RWPE1 (cell line): ENCODE measurements at regions not wholly inside any gene's neighbourhood (a gene's known extent, or its start where the extent isn't known, plus 50 kb on each side); places are given as distances from the start of the nearest gene placed in this dataset.
A peak's percentile ranks its signal among the peaks of the same experiment; 100 is the strongest.

Source experiments
- CTCF ChIA-PET: fragments of 350-600 bp; sonication (Branson Sonifier 250); formaldehyde crosslinking; extraction: SDS; loops from one replicate; lab custom pipeline; 2021; lab: Yijun Ruan, JAX
- POLR2A ChIA-PET: fragments of 400-600 bp; formaldehyde crosslinking; extraction: SDS; loops from one replicate; lab custom pipeline; 2020; ENCODE audit warnings: antibody characterized with exemption; ENCODE audit not compliant: low non-redundant PET; lab: Yijun Ruan, JAX
- DNase-seq: peaks from one replicate; pipeline ENCODE4 v3.0.0; 2012; ENCODE audit warnings: low spot score
- H3K27ac ChIP-seq: fragments of 450-650 bp; 2 replicates; pipeline ENCODE4 v1.5.1; 2017
- TF ChIP-seq, protein P1 (sequence below): fragments of 450-650 bp; conservative IDR thresholded peaks from 2 replicates; pipeline ENCODE4 v1.5.1; 2017; ENCODE audit warnings: low read depth, mild to moderate bottlenecking

DNA sequence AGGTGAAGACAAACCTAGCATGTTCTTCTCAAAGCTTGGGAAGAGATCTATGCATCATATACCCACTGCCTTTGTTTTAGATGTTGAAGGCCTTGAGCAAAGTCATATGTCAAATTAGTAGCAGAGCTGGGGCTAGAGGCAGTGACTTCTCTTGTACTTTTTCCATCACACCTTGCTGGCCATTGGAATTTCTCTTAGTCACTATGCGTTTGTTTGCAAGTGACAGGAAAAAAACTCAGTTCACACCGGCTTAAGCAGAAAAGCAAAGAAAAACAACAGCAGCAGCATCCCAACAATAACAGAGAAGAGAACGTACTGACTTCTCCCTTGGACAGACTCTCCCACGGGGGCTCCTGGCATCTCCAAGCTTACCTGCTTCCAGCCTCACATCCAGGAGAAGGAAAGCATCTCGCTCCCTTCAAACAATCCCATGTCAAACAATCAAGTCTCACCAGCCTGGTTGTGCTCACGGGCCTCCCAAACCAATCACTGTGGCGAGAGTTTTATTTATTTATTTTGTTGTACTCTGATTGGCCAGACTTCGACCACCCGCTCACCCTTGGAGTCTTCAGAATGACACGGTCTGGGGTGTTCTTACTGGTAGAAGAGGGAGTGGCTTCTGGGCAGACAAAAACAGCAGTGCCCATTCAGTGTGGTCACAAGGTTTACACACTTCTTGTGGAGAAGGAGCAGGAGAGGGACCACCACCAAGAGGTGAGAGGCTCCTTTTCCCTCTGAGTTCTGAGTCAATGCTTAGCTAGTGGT lies 83.8 kb upstream of the STC2 start:
- H3K27ac ChIP-seq, result no peak overlapping the region
- DNase-seq, result no peak
- POLR2A ChIA-PET, result no interaction called here
- CTCF ChIA-PET, result interaction anchor here (0.6 kb wide), 1 partner anchor 162 kb away, joined by 3 read pairs; no protein-coding TSS in a partner anchor
- TF ChIP-seq, protein P1, sequence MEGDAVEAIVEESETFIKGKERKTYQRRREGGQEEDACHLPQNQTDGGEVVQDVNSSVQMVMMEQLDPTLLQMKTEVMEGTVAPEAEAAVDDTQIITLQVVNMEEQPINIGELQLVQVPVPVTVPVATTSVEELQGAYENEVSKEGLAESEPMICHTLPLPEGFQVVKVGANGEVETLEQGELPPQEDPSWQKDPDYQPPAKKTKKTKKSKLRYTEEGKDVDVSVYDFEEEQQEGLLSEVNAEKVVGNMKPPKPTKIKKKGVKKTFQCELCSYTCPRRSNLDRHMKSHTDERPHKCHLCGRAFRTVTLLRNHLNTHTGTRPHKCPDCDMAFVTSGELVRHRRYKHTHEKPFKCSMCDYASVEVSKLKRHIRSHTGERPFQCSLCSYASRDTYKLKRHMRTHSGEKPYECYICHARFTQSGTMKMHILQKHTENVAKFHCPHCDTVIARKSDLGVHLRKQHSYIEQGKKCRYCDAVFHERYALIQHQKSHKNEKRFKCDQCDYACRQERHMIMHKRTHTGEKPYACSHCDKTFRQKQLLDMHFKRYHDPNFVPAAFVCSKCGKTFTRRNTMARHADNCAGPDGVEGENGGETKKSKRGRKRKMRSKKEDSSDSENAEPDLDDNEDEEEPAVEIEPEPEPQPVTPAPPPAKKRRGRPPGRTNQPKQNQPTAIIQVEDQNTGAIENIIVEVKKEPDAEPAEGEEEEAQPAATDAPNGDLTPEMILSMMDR, result no peak

DNA sequence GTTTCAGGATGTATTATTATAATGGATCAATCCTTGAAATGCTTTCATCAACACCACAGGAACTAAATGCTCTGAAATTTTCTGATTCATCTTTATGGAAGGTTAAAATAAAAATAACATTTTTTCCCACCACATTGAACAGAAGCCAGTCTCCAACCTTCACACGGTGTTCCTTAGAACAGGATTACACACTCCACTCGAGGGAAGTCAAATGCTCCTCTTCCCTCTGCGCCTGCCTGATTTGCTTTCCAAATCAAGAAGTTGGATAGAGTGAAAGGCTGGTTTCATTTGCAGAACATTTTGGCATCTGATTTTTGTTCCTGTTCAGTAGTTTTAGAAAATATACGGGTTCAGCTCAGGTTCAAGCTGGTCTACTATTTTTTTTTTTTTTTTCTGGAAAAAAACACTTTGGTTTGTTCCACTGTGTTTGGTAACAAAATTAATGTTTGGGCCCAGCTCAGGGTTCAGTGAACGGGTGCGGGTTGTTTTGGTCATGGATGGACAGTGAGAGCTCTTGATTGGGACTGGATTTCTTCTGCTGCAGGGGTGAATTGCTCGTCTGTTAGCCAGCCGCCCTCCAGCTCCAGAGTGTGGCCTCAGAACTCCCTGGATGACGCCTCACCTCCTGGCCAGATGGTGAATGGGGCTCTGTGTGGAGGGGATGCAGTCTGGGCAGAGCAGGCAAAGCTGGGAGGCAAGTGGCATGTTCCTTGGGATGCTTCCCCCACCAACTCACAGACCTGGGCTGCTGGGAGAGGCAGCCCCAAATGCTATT lies 82.4 kb upstream of the STC2 start:
- ChIA-PET POLR2A (interaction anchor here (0.5 kb wide), 2 partner anchors 30 to 115 kb away, joined by 3 read pairs; no protein-coding TSS in a partner anchor), CTCF (interaction anchor here (0.6 kb wide), 1 partner anchor 805 kb away, joined by 4 read pairs; no protein-coding TSS in a partner anchor)
- H3K27ac ChIP-seq, result no peak overlapping the region

DNA sequence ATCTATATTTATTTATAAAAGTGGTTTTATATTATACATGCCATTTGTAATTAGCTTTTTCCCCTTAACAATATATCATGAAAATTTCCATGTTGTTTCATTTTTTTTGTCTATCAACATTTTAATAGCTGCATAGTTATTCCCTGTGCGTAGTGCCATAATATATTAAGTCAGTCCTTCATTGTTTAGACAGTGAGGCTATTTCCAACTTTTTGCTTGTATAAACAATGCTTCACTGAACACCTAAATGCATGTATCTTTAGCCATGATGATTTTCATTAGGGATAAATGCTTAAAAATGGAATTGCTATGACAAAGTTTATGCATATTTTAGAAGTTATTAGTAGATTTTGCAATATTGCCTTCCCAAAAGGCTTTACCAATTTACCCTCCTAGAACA lies 80.7 kb upstream of the STC2 start:
- POLR2A ChIA-PET, result no interaction called here
- CTCF ChIA-PET, result no interaction called here
- TF ChIP-seq, protein P1, result no peak
- H3K27ac ChIP-seq, result peak overlapping the region; percentile 86
- no peak for DNase-seq

More for the DNA sequence above, 82.4 kb upstream of the STC2 start:
- TF ChIP-seq, protein P1, result no peak
- DNase-seq, result no peak

DNA sequence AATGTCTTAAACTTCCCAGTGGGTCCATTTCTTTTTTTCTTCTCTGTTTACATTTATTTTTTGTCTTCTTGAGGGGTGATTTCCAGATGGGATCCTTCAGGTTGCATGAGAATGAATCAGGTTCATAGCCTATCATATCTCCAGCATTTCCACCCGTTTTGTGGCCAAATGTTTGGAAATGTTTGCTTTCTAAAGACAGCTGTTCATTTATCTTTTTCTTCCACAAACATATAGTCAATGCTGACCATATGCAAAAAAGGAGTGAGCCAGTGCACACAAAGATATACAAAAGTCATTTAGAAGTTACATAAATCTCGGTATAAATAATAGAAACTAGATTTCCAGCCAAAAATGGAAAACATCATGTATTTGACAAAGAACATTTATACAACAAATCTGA lies 71.6 kb upstream of the STC2 start:
- DNase-seq, result no peak
- no peak overlapping the region for H3K27ac ChIP-seq
- ChIA-PET POLR2A (interaction anchor here (0.7 kb wide), 1 partner anchor 63 kb away, joined by 3 read pairs; no protein-coding TSS in a partner anchor), CTCF (interaction anchor here (0.7 kb wide), 1 partner anchor 37 kb away, joined by 3 read pairs; no protein-coding TSS in a partner anchor)
- TF ChIP-seq, protein P1, result no peak

DNA sequence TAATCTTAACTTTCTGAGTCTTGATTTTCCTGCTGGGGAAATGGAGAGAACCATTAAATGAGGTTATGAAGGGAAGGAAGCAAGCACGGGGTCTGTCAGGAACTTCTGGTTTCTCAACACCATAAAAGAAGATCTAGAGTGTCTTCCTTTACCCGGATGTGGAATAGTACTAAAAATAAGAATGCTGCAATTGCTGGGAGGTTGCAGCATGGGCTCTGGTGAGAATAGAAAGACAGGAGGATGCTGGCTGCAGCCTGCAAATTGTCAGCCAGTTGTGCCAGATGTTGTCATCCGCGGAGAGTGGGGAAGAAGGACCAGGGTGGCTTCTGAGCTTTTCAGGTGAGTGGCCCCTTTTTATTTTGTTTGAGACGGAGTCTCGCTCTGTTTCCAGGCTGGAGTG lies 69.3 kb upstream of the STC2 start:
- ChIA-PET CTCF (no interaction called here), POLR2A (no interaction called here)
- TF ChIP-seq, protein P1, result no peak
- H3K27ac ChIP-seq, result no peak overlapping the region
- DNase-seq, result no peak

DNA sequence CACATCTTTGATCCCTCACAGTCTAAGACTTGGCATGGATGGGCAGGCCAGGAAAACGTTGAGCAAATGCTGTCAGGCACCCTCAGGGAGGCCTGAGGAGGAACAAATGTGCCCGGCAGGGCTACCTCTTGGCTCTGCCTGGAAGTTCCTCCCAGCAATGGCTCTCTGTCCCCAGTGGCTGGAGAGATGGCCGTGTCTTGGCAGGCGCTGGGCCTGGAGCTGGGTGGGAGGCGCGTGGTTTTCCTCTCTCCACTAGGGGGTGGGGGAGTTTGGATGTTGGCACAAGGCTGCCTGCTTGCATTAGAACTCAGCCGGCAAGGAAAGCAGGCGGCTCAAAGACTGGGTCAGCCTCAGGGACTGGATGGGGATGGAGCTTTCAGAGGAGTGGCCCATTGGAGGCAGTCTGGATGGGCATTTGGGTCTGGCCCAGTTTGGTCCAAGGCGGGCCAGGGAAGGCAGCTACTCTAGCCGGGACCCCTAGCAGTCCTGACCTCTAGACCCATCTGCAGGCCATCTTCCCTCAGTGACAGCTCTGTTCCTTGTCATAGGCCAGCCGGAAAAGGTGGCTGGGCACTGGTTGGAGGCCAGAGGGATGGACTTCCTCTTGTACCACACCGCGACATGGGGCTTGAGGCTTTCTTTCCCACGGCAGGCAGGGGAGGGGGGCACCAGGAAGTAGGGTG lies 68.2 kb upstream of the STC2 start:
- ChIA-PET POLR2A (no interaction called here), CTCF (interaction anchor here (0.8 kb wide), 1 partner anchor 63 kb away, joined by 3 read pairs; no protein-coding TSS in a partner anchor)
- no peak overlapping the region for H3K27ac ChIP-seq
- TF ChIP-seq, protein P1, result no peak
- no peak for DNase-seq
